ENCODE measurements at regions not wholly inside any gene's neighbourhood (a gene's known extent, or its start where the extent isn't known, plus 50 kb on each side); places are given as distances from the start of the nearest gene placed in this dataset.

DNA sequence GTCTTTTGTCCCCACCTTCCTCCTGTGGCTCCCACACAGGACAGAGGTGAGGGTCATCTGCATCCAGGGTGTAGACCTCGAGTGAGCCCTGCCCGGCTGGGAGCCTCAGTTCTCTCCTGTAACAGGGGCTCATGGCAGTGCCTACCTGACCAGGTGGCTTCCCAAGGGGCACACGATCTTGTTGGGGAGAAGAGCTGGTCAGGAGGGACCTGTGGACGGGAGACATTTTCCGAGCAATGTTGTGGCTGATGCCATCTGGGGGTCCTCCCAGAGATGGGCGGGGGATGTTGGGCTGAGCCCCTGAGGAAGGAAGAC is 51.9 kb downstream of the CEBPB start:
- no peak for DNase-seq

DNA sequence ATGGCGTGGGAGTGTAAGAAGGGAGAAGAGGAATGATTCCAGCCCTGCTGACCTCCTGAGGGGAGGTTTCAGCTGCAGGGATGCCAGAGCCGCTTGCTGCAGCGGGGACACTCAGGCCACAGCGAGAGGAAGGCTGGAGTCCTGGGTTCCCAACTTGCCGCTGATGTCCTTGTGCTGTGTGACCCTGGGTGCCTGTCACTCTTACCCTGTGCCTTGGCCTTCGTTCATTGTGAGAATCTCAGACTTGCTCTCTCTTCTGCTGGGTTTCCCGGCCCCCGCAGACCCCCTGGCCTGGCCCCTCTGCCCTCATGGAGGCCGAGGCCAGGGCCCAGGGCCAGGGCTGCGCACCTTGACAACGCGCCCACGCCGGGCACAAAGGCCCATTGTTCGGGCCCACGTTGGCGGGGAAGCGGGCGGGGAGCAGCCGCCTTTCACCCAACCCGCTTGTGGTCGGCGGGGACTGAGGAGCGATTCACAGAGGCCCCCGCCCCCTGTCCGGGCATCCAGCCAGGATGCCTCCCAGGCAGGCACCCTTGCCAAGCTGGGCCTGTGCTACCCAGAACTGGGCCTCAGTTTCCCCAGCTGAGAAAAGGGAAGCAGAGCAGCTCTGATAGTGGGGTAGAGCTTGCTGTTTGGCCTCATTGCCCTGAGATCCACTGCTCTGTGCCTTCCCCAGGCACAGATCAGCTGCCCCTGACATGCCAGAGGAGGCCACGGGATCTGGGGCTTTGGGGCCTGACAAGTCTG is 52.4 kb downstream of the CEBPB start:
- no peak for DNase-seq

DNA sequence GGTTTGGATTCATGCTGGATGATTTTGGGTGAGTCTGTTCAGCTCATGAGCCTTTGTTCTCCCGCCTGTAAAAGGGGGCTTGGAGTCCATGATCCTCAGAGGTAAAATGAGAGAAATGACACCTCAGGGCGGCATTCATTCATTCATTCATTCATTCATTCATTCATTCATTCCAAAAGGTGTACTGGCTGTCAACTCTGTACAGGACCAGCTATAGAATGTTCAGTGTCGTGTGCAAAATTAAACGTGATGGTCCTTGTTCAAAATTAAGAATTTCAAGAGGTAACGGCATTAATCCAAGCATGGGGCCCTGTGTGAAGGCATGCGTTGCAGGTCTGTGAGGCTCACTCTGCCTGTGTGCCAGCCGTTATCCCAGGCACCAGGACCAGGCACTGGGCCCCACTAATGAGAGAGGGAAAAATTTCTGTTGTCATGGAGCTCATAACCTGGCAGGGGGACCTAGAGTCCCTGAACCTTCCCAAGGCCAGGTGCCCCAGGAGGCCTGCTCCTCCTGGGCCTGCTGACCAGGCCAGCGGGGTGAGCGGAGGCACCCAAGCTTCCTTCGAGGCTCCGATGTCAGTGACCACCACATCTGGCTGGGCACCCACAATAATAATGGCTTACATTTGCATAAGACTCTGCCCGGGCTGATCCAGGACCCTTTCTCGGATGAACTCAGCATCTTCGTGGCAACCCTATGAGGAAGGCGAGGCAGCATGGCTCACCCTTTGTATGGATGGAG is 53.2 kb downstream of the CEBPB start:
- DNase-seq, result no peak

DNA sequence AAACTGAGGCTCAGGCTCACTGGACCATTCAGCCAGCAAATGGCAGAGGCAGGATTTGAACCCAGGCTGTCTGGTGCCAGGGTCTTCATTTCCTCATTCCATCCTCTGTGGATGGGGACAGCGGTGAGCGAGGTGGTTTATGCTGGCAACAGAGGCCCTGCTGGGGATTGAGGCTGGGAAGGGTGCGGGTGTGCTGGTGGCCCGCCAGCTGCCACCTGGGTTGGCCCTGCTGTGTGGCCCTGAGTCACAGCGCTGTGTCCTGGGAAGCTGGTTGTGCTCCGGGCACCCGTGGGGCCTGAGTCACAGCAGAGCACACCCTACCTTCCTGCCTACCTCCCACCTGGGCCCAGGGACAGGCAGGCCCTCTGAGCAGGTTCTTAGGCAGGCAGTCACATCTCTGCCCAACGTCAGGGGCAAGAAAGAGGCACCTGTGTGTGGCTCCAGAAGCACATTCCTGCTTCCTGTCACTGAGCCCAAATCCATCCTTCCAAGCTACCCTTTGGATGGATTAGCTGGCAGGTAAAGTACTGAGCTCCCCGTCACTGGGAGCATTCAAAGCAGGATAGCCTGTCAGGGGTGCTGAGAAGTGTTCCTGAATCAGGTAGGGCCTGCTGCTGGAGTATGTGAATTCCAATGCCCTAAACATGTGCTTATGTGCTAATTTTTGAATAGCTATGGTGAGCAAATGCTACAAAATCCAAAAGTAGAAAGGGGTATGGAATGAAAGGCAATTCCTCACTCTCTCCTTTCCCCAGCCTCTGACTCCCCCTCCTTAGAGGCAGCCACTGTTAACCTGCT is 53.9 kb downstream of the CEBPB start:
- DNase-seq, result no peak

DNA sequence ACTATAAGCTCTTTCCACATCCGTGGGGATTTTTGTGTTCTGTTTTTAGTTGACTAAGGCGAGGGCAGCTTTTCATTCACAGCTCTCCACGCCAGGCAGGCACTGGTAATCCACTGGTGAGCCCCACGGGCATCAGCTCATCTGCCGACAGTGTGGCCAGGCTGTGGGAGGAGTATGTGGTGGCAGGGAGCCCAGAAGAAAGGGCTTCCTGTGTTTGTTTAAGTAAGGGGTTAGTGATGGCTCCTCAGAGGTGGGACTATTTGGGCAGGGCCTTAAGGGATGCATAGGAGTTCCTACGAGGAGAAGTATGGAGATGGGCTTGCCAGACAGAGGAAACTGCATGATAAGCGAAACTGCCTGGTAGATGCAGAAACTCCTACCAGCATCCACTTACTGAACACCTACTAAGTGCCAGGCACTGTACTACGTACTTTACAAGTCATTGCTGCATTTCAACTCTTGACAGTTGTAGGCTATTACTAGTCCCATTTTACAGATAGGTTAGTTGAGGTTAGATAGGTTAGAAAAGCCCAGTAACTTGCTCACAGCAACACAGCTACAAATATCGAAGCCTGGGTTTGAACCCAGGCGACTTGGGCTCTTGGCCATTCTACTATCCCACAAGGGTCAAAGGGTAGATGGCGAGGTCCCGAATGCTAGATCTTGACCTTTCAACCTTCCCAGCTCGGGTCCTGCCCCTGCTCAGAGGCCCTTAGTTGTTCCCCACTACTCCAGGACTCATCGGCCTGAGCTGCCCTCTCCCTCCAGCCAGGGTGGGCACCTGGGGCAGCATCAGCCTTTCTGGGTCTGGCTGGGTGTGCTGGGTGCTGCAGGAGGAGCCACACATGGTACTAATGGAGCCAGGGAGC is 55.1 kb downstream of the CEBPB start:
- no peak for DNase-seq

DNA sequence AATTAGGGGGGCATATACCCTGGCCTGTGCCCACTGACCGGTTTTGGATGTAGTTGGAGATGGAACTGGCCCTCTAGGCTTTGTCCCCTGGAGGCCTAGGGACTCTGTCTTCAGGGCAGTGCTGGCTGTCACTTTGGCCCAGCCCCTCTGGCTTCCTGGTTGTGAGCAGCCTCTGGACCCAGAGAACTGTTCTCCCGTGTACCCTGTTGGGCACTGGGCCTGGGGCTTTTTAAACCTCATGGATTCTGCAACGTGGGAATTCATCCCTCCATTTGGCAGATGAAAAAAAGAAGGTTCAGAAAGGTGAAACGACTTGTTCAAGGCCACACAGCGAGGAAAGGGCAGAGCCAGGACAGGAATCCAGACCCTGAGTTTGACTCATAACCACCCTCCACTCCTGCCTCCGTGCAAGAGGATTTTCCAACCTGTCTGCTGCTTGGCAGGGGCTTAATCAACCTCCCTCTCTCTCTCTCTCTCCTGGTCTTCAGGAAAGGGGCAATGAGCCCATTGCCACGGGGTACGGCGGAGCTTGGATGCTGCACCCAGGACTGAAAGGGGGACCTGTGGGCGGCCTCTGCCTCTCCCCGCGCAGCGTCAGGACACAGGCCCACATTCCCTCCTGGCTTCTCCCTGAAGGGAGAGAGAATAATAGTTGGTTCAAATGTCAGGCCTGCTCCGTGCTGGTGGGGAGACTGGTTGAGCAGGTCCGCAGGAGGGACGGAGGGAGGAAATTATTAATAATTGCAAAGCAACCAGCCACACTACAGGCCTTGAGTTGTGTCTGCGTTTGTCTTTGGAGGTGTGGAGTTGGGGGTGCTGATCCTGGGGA is 56.0 kb downstream of the CEBPB start:
- no peak for DNase-seq

DNA sequence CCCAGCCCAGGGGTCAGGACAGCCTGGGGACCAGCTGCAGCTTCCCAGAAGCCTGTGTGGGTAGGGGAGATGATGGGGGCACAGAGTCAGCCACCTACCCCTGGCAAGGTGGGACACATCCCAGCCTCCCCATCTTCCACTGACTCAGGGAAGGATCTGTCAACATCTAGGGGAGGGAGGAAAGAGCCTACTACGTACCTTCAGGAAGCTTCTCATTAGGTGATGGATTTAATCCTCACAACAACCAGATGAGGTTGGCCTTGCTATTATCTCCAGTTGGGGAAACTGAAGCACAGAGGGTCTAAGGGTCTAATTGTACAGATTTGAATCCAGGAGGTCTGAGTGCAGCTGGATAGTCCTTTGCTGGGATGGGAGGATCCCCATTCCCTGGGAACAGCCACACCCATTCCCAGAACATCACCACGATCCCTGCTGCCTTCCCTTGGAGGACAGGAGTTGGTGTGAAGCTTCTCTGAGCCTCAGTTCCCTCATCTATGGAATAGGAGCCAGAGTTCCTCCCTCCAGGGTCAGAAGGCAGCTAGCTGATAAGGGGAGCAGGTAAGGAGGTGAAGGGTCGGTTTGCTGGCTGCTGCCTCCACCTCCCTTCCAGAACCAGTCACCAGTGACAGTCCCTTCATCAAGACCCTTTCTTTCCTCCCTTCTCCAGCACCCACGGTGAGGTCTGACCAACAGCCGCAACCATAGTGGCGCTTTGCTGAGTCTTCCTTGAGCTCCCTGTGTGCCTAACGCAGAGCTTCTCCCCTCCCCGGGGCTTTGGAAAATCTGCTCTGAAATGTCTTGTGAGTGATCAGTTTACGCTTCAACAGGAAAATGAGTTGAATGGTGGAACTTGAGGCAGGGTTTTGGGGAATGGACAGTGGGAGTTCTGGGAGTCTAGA is 56.8 kb downstream of the CEBPB start:
- no peak for DNase-seq

DNA sequence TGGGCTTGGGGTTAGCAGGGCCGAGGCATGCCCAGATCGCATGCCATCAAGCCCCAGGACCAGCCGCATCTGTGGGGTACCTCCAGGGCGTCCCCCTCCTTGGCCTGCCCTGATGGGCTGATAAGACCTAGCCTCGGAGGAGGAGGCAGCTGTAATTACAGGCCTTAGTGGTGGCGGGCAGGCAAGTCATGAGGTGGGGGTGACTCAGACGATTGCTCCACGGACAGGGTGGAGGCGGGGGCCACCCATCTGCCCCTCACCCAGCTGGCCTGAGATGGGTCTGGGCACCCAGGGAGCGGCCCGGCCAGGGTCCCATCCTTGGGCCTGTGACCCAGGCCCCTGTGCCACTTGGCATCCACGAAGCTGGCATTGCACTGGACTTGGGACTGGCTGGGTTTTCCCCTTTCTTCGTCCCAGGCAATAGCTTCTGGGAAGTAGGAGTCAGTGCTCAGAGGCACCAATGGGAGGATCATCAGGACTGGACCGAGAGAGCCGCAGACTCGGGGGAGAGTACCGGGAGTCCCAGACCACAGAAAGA is 57.5 kb downstream of the CEBPB start:
- DNase-seq, result no peak

DNA sequence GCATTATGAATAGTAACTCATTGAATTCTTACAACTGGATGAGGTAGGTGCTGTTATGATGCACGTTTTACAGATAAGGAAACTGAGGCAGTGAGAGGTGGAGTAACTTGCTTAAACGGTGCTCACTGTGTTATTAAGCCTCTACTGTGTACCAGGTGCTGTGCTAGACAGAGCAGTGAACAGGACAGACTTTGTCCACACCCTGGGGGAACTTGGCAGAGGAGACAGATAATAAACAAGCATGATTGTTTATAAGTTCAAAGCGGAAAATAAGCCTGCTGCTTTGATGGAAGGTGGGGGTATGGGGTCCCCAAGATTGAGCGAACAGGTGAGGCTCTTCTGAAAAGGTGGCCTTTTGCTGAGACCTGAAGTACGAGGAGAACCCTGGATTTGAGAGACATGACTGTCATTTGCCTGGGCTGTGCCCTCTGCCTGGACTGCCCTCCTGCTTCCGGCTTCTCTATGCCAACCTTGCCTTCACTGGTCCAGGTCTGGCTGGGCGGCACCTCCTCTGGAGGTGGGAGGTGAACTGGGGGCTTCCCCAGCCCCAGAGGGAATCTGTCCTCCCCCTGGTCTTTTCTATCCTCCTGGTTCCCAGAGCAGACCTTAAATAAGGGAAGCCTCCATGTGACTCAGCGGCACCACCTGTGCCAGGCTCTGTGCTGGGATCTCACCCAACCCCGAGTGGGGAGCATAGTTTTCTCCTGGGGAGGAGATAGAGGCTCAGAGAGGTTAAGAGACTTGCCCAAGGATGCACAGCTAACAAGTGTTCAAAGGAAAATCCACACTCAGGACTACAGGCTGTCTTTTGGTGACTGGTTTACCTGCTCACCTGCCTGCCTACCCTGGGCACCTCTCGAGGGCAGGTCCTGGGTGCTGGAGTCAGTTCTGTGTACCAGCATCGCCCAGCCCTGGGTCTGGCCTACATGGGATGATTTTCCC is 59.1 kb downstream of the CEBPB start:
- DNase-seq, result no peak

DNA sequence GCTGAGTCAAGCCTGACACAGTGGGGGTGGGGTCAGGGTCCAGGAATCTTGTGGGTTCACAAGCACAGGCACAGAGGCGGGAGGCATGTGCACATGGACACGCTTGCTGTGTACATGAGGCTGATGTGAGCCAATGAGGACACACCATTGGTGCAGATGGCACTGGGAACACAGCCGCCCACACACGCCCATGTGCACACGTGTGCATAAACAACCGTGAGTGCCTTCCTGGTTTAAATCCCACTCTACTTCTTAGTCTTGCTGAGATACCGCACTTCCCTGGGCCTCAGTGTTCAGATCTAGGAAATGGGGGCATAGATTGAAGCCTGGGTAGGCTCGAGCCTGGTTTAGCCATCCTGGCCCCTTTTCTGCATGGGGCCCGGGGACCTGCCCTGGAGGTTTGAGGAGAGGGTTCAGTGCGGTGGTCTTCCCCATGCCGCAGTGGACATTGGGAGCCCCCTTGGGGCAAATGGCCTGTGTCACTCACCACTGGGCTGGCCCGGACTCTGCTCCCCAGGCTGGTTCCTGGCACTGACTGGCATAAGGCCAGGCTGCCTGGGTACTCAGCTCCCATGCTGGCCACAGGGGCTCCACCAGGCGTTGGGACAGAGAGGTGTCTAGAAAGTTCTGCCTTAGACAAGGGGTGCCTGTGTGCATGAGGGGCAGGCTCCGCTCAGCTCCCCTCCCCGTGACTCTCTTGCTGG is 60.2 kb downstream of the CEBPB start:
- DNase-seq, result no peak

DNA sequence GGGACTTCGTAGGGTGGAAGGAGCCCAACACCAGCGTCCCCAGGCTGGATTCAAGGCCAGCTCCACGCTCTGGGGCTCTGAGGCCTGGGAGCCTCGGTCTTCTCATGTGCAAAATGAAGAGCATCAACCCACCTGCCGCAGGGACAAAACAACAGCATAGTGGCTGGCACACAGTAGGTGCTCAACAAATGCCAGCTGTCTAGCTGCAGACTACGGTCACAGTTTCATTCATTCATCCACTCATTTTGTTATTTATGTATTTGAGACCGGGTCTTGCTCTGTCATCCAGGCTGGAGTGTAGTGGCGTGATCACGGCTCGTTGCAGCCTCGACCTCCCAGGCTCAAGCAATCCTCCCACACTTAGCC is 60.7 kb downstream of the CEBPB start:
- DNase-seq, result no peak

DNA sequence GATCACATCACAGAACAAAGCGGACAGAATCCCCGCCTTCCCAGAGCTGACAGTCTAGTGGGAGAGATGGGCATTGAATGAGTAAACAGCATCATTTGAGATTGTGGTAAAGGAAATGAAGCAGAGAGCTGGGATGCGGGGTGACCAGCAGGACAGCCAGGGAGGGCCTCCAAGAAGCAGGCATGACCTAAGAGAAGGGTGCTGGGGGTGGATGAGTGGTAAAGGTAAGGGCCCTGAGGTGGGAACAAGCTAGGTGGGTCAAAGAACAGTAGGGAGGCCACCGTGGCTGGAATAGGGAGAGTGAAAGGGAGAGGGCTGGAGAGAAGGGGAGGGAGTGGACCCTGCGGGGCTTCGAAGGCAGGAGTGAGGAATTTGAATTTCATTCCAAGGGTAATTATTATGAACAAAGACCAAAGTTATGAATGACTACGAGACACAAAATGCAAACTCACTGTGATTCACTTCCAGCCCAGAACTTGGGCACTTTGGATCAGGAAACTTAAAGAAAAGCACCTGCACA is 61.4 kb downstream of the CEBPB start:
- no peak for DNase-seq

DNA sequence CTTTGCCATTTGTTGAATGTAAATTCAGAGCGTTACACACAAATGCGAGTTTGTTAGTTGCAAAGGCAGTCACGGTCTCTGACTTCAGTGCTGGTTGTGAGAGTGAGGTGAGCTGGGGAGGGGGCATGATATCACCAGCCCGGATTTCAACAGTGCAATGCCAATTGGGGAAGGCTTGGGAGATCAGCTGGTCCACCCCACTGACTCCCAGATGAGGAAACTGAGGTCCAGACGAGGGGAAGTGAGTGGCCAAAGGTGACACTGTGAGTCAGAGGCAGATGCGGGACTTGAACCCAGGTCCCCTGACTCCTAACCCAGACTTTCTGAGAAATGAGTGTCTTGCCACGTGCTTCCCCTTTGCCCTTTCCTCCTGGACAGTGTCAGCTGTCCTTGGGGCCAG is 62.1 kb downstream of the CEBPB start:
- no peak for DNase-seq

DNA sequence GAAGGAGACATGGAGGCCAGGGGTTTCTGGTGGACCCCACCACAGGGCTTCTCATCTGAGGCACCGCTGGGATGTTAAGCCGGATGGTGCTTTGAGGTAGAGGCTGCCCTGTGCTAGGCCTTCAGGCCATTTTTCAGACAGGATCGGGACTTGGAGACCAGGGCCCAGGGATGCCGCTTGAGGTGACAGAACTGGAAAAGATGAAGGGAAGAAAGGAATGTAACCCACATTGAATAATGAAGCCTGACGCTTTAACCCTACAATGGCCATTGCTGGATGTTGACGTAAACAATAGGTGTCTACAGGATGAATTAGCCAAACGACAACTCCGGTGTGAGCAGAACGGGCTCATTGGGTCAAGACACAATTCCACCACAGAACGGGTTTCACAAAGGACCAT is 62.5 kb downstream of the CEBPB start:
- no peak for DNase-seq

DNA sequence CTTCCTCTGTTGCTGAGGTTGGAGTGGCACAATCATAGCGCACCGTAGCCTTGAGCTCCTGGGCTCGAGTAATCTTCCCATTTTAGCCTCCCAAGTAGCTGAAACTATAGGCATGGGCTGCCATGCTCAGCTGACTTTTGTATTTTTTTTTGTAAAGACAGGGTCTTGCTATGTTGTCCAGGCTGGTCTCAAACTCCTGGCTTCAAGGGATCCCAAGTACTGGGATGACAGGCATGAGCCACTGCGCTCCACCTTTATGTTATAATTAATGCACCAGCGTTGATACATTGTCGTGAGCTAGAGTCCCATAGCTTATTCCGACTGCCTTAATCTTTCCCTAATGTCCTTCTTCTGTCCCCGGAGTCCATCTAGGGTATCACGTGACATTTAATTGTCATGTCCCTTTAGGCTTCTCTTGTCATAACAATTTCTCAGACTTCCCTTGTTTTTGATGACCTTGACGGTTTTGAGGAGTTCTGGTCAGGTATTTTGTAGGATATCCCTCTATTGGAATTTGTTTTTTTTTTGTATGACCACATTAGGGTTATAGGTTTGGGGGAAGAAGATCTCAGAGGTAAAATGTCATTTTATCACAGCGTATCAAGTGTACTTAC is 63.9 kb downstream of the CEBPB start:
- no peak for DNase-seq

DNA sequence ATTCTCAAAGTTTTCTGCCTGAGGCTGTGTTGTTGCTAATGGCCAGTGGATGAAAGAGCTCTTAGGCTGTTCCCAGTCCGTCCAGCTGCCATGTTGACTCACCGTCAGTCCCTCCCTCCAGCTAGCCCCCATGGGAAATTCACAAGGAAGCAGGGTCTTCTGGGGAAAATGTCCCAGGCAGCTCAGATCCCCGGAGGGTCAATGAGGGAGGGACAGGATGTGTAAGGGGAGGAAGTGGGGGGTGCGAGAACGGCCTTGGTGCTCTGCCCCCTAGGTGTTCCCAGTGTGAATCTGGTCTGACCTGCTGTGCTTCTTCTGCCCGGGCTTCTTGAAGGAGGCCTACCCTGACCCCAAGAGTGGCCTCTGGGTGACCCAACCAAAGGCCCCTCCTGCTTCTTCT is 65.9 kb downstream of the CEBPB start:
- no peak for DNase-seq

DNA sequence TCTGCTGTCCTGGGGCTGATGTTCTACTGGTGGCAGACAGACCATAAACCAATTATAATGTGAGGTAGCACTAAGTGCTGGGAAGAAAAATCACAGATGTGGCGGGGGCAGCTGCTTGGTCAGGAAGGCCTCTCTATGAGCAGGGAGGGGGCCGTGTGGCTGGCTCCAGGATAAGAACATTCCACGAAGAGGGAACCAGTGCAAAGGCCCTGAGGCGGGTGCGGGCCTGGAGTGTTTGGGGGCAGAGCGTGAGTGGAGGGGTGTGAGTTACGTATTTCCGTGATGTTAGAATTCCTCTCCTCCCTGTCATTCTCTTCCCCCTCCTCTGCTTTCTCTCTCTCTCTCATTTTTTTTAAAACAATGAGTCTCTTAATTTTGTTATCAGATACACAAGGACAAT is 67.2 kb downstream of the CEBPB start:
- DNase-seq, result no peak

DNA sequence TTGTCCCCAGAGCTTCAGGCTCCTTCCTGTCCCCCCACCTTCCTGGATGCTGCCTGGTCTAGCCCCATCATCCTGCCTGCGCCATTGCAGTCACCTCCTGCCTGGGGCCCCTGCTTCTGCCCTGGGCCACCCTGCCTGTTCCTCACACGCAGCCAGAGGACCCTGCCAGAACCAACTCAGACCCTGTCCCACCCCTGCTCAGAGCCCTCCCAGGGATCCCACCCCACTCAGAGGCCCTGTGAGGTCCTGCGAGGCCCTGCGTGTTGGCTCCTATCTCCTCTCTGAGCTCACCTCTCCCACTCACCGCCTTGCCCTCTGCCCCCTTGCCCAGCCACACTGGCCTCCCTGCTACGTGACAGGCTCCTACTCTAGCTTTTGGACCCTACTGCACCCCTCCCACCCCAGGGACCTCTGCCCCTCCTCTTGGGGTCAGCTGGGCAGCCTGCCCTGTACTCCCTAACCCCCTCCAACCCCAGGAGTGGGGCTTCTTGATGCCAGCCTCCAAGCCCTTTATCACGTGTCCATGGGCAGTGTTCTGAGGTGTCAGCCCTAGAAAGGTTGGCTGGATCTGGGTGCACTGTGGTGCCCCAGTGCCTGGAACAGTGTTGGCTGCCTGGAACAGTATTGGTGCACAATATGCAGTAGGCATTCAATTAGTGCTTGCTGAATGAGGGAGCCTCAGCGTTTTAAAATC is 68.3 kb downstream of the CEBPB start:
- DNase-seq, result no peak
